Breast epithelium (tissue), 4 donors: ENCODE measurements at regions not wholly inside any gene's neighbourhood (a gene's known extent, or its start where the extent isn't known, plus 50 kb on each side); places are given as distances from the start of the nearest gene placed in this dataset.
"Not testable (repeated sequence)": the region's sequence is repeated elsewhere in the genome, so short reads cannot be mapped to it uniquely, and the experiment has no call there.

ENCODE experiments used
- DNase-seq, 2 donors: peaks; one replicate each; pipeline ENCODE4 v3.0.0-alpha.2; 2019; ENCODE audit warnings: low spot score in 2 of 2
- H3K27ac ChIP-seq, 2 donors: fragments of 200-600 bp; sonication (generic) in 1 of 2; one replicate each; pipeline ENCODE4 v1.5.1; 2016 to 2019; ENCODE audit warnings: mild to moderate bottlenecking in 1 of 2
- H3K27me3 ChIP-seq, 2 donors: fragments of 200-600 bp; sonication (generic) in 1 of 2; one replicate each; pipeline versions ENCODE4 v1.5.1 to v1.6.0; 2017 to 2019; ENCODE audit warnings: control low read depth in 1 of 2, mild to moderate bottlenecking in 1 of 2
- H3K36me3 ChIP-seq: fragments of 200-600 bp; one replicate; pipeline ENCODE4 v1.5.1; 2019
- H3K4me1 ChIP-seq, 2 donors: fragments of 200-600 bp; sonication (generic); one replicate each; pipeline ENCODE4 v1.5.1; 2016 to 2019; ENCODE audit warnings: control low read depth in 1 of 2
- H3K4me3 ChIP-seq, 3 donors: fragments of 200-600 bp; sonication (generic); 1 replicate in 2 of 3; 2 replicates in 1 of 3; pipeline ENCODE4 v1.5.1; 2016 to 2019; ENCODE audit warnings: mild to moderate bottlenecking in 3 of 3, moderate library complexity in 2 of 3
- H3K9me3 ChIP-seq, 2 donors: fragments of 200-600 bp; sonication (generic) in 1 of 2; one replicate each; pipeline ENCODE4 v1.5.1; 2016 to 2019; ENCODE audit warnings: control low read depth in 1 of 2
- POLR2A ChIP-seq: fragments of 450-650 bp; IDR thresholded peaks from one replicate; pipeline ENCODE4 v1.6.1; 2016; ENCODE audit warnings: antibody characterized with exemption, mild to moderate bottlenecking, moderate library complexity
- POLR2AphosphoS5 ChIP-seq, 3 donors: sonication (generic); formaldehyde crosslinking; IDR thresholded peaks; one replicate each; pipeline ENCODE4 v1.6.1; 2017; ENCODE audit warnings: antibody characterized with exemption in 3 of 3
- intact Hi-C: fragments of 100-400 bp; cut with DNase I; formaldehyde crosslinking; loops from one replicate; pipeline ENCODE4 v1.15.1; 2023; ENCODE audit warnings: low total_unique reads
- TF ChIP-seq, protein P1 (sequence below), 3 donors: fragments of 450-650 bp; IDR thresholded peaks; one replicate each; pipeline ENCODE4 v1.5.1; 2016 to 2017; ENCODE audit warnings: antibody characterized with exemption in 3 of 3, mild to moderate bottlenecking in 3 of 3, moderate library complexity in 3 of 3

DNA sequence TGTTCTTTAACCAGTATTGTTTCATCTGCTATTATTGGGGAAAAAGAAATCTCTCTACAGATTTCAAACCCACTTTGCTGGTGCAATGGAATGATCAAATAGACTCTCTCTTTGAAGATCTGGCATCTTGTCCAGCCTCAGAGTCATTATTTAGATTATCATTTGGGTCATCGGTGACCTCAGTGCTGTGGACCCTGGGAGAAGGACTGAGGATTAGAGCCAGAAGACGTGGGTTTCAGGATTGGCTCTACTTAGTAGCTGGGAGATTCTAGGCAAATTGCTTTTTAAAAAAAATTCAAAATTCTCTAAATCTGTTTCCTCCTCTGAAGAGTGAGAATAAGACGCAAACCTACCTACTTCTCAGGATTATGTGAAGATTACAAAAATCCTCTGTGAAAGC, 107.6 kb upstream of the CTAGE1 start:
- H3K4me1 ChIP-seq, result no peaks in the 10 kb centered on the region
- H3K9me3 ChIP-seq, result no peaks in the 10 kb centered on the region
- no peak overlapping the region for H3K4me3 ChIP-seq
- DNase-seq, result no peak
- H3K27me3 ChIP-seq, result no peaks in the 10 kb centered on the region
- no peak overlapping the region for H3K27ac ChIP-seq
- no peak for TF ChIP-seq POLR2A
- TF ChIP-seq, protein P1, sequence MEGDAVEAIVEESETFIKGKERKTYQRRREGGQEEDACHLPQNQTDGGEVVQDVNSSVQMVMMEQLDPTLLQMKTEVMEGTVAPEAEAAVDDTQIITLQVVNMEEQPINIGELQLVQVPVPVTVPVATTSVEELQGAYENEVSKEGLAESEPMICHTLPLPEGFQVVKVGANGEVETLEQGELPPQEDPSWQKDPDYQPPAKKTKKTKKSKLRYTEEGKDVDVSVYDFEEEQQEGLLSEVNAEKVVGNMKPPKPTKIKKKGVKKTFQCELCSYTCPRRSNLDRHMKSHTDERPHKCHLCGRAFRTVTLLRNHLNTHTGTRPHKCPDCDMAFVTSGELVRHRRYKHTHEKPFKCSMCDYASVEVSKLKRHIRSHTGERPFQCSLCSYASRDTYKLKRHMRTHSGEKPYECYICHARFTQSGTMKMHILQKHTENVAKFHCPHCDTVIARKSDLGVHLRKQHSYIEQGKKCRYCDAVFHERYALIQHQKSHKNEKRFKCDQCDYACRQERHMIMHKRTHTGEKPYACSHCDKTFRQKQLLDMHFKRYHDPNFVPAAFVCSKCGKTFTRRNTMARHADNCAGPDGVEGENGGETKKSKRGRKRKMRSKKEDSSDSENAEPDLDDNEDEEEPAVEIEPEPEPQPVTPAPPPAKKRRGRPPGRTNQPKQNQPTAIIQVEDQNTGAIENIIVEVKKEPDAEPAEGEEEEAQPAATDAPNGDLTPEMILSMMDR (IDR thresholded peaks at IDR 0.05), result no peak
- no peak for TF ChIP-seq POLR2AphosphoS5 (IDR thresholded peaks at IDR 0.05)
- H3K36me3 ChIP-seq, result no peaks in the 10 kb centered on the region
- intact Hi-C loops, result no loop called here

DNA sequence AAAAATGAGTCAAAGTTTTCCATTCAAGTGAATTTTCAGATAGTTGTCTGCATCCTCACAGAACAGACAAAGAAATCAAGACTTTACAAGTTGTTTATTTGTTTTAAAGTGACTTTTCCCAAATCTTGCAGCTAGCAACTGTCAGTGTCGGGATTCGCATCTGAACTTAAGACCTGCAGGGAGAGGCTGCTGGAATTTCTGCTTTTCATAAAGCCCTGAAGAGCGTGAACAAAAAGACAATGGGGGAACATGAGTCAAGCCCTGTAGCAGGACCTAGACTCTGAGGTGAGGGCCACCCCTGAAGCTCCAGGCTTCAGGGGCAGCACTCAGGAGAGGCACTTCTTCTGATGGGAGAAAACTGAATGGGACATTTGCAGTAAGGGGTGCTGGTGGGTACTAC, 108.2 kb upstream of the CTAGE1 start:
- no peaks in the 10 kb centered on the region for H3K36me3 ChIP-seq
- H3K4me3 ChIP-seq, result no peak overlapping the region
- intact Hi-C loops, result no loop called here
- no peak for DNase-seq
- H3K27me3 ChIP-seq, result no peaks in the 10 kb centered on the region
- no peaks in the 10 kb centered on the region for H3K9me3 ChIP-seq
- TF ChIP-seq POLR2A (no peak), POLR2AphosphoS5 (IDR thresholded peaks at IDR 0.05) (no peak)
- TF ChIP-seq, protein P1 (IDR thresholded peaks at IDR 0.05), result no peak
- H3K27ac ChIP-seq, result no peak overlapping the region
- no peaks in the 10 kb centered on the region for H3K4me1 ChIP-seq

DNA sequence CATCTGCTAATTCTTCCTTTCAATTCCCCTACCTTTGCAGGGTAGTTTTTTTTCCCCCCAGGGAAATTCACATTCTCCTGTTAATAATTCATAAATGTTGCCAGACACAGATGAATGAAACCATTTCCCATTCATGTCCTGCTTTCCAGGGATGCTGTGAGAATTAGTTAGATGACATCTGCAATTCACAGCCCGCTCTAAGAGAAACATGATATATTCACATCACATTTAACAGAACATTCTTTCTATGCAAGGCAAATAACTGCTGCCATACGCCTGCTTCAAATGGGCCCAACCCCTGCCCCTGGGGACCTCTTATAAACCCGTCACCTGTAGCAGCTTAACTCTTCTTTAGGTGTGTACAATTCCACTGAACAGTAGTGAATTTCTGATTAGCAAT, 110.6 kb upstream of the CTAGE1 start:
- no peaks in the 10 kb centered on the region for H3K9me3 ChIP-seq
- H3K4me1 ChIP-seq, result no peaks in the 10 kb centered on the region
- no peak for DNase-seq
- intact Hi-C loops, result no loop called here
- H3K36me3 ChIP-seq, result no peaks in the 10 kb centered on the region
- H3K4me3 ChIP-seq, result no peak overlapping the region
- H3K27ac ChIP-seq, result no peak overlapping the region
- TF ChIP-seq POLR2AphosphoS5 (IDR thresholded peaks at IDR 0.05), result no peak
- TF ChIP-seq, protein P1 (IDR thresholded peaks at IDR 0.05), result no peak
- no peak for TF ChIP-seq POLR2A
- H3K27me3 ChIP-seq, result no peaks in the 10 kb centered on the region

DNA sequence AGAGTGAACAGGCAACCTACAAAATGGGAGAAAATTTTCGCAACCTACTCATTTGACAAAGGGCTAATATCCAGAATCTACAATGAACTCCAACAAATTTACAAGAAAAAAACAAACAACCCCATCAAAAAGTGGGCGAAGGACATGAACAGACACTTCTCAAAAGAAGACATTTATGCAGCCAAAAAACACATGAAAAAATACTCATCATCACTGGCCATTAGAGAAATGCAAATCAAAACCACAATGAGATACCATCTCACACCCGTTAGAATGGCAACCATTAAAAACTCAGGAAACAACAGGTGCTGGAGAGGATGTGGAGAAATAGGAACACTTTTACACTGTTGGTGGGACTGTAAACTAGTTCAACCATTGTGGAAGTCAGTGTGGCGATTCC, 117.0 kb upstream of the CTAGE1 start:
- H3K27ac ChIP-seq, DNase-seq, H3K27me3 ChIP-seq, intact Hi-C loops, H3K36me3 ChIP-seq, H3K9me3 ChIP-seq, H3K4me3 ChIP-seq, H3K4me1 ChIP-seq: not testable (repeated sequence)

DNA sequence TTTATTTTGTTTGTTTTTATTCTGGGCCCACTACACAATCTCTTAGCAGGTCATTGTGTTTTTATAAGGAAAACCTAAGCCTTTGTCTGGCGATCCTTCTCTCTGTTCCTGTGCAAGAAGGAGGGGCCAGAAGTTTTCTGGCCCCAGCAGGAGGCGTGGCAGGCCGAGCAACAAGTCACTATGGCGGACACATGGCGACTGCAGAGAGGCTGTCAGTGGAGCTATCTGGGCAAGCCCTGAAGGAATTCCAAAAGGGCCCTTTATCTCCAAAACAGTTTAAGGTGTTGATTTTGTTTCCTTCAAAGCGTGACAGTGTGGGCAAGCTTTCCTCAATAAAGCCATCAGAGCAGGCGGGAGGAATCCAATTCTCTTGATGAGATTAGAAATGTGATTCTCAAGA, 118.8 kb upstream of the CTAGE1 start:
- no peak overlapping the region for H3K4me3 ChIP-seq
- no peaks in the 10 kb centered on the region for H3K27me3 ChIP-seq
- TF ChIP-seq POLR2AphosphoS5 (IDR thresholded peaks at IDR 0.05) (no peak), POLR2A (no peak)
- TF ChIP-seq, protein P1 (IDR thresholded peaks at IDR 0.05), result no peak
- H3K9me3 ChIP-seq, result no peaks in the 10 kb centered on the region
- DNase-seq, result no peak
- H3K36me3 ChIP-seq, result no peaks in the 10 kb centered on the region
- H3K27ac ChIP-seq, result peak overlapping the region in 1 of 2 donors; percentile 43
- intact Hi-C loops, result no loop called here
- H3K4me1 ChIP-seq, result no peaks in the 10 kb centered on the region

DNA sequence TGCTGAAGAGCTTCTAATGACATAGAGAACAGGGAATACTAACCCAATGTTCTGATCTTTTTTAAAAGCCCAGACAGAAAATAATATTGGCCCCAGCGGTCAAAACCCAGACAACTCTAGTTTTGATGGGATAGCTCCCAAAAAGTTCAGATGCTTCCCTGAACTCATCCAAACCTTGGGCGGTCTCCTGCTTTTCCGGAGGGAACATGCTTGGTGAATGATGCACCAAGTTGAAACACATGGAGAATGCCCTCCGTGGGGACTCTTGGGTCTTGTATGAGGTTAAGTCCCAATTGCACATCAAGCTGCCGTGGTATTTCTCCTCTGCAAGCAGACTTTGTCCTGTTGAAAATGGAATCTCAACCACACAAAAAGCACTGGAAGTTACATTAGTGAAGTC, 120.7 kb upstream of the CTAGE1 start:
- intact Hi-C loops, result no loop called here

More for the DNA sequence above, 120.7 kb upstream of the CTAGE1 start:
- Histone ChIP-seq H3K27ac (peak overlapping the region in 1 of 2 donors; percentile 63), H3K4me1 (peaks cover 0 to 1% of the 10 kb centered on the region in 2 donors), H3K9me3 (no peaks in the 10 kb centered on the region), H3K27me3 (no peaks in the 10 kb centered on the region), H3K36me3 (no peaks in the 10 kb centered on the region), H3K4me3 (no peak overlapping the region)
- DNase-seq, result no peak
- TF ChIP-seq POLR2A, result no peak
- TF ChIP-seq POLR2AphosphoS5 (IDR thresholded peaks at IDR 0.05), result no peak
- TF ChIP-seq, protein P1 (IDR thresholded peaks at IDR 0.05), result no peak
